Endothelial cell of umbilical vein (primary cell): ENCODE measurements at regions not wholly inside any gene's neighbourhood (a gene's known extent, or its start where the extent isn't known, plus 50 kb on each side); places are given as distances from the start of the nearest gene placed in this dataset.

ENCODE experiments used
- BruUV-seq: library from RNA; stranded (reverse); fragments of 400-500 nt; replicated peaks from 2 replicates; lab custom pipeline; 2021; lab: Mats Ljungman, UMichigan
- CTCF ChIA-PET: fragments of 300-600, 350-600 bp; sonication (Branson Sonifier 250); formaldehyde crosslinking; loops from one replicate; lab custom pipeline; 2021; ENCODE audit warnings: antibody characterized with exemption, inconsistent platforms; lab: Charles Lee
- POLR2A ChIA-PET: fragments of 300-600, 350-600 bp; sonication (Branson Sonifier 250); formaldehyde crosslinking; loops from one replicate; lab custom pipeline; 2021; ENCODE audit warnings: antibody characterized with exemption, inconsistent platforms; lab: Charles Lee
- DNase-seq: peaks from one replicate; pipeline ENCODE4 v3.0.0-alpha.2; 2011; ENCODE audit warnings: low read depth, low spot score
- FAIRE-seq: peaks from 2 replicates; lab custom pipeline; 2011; peaks lifted over from hg19 to GRCh38; lab: Jason Lieb, UNC
- H2AFZ ChIP-seq: 2 replicates; pipeline ENCODE4 v1.6.0; 2012; ENCODE audit warnings: low read depth, low read length, control low read depth, inconsistent platforms
- H3K27ac ChIP-seq: 2 replicates; pipeline ENCODE4 v1.5.1; 2011; ENCODE audit warnings: low read depth, mild to moderate bottlenecking, control low read depth, low read length, moderate library complexity; ENCODE audit not compliant: insufficient read depth
- H3K27me3 ChIP-seq, 2 experiments: 2 replicates each; pipeline versions ENCODE4 v1.6.0 to v1.6.1; 2011; ENCODE audit warnings: low read length in 2 of 2, mixed read lengths in 1 of 2; ENCODE audit not compliant: control insufficient read depth in 2 of 2, insufficient read depth in 2 of 2
- H3K36me3 ChIP-seq, 2 experiments: 2 replicates in 1 of 2; 3 replicates in 1 of 2; pipeline ENCODE4 v1.5.1; 2011; ENCODE audit warnings: low read length in 2 of 2, mild to moderate bottlenecking in 1 of 2, moderate library complexity in 1 of 2; ENCODE audit not compliant: control insufficient read depth in 2 of 2, insufficient read depth in 2 of 2; ENCODE audit errors: extremely low read depth in 1 of 2
- H3K4me1 ChIP-seq: 3 replicates; pipeline ENCODE4 v1.5.1; 2011; ENCODE audit warnings: mild to moderate bottlenecking, low read length; ENCODE audit not compliant: control insufficient read depth, insufficient read depth; ENCODE audit errors: extremely low read depth
- H3K4me2 ChIP-seq: 2 replicates; pipeline ENCODE4 v1.6.1; 2011; ENCODE audit warnings: low read length, control low read depth, mixed read lengths; ENCODE audit not compliant: insufficient read depth
- H3K4me3 ChIP-seq, 3 experiments: fragments of 200-600 bp in 1 of 3; sonication (generic), shearing (Covaris generic) in 1 of 3; replicated peaks in 1 of 3; 2 replicates each; pipeline ENCODE4 v1.5.1; 2011 to 2016; ENCODE audit warnings: control low read depth in 3 of 3, low read length in 3 of 3, mild to moderate bottlenecking in 2 of 3, inconsistent platforms in 1 of 3, low read depth in 1 of 3, moderate library complexity in 1 of 3; ENCODE audit not compliant: insufficient read depth in 1 of 3
- H3K79me2 ChIP-seq: 2 replicates; pipeline ENCODE4 v1.6.0; 2012; ENCODE audit warnings: low read length, inconsistent platforms; ENCODE audit not compliant: control insufficient read depth, insufficient read depth
- H3K9ac ChIP-seq: replicated peaks from 2 replicates; pipeline ENCODE3; 2011; ENCODE audit warnings: low read length, control low read depth; ENCODE audit not compliant: insufficient read depth; ENCODE audit errors: extremely low read depth
- H3K9me1 ChIP-seq: replicated peaks from 3 replicates; pipeline ENCODE4 v1.6.0; 2011; ENCODE audit warnings: mild to moderate bottlenecking, low read length; ENCODE audit not compliant: control insufficient read depth, insufficient read depth; ENCODE audit errors: extremely low read depth
- H3K9me3 ChIP-seq: replicated peaks from 2 replicates; pipeline ENCODE4 v1.5.1; 2012; ENCODE audit warnings: low read length, inconsistent platforms; ENCODE audit not compliant: control insufficient read depth, insufficient read depth
- H4K20me1 ChIP-seq: replicated peaks from 2 replicates; pipeline ENCODE3; 2011; ENCODE audit warnings: mild to moderate bottlenecking, low read length; ENCODE audit not compliant: control insufficient read depth, insufficient read depth; ENCODE audit errors: extremely low read depth
- CTCF ChIP-seq, 2 donors: IDR thresholded peaks; 1 replicate in 1 of 2; 2 replicates in 1 of 2; pipeline ENCODE4 v1.5.1; 2011; ENCODE audit warnings: low read length in 2 of 2, mild to moderate bottlenecking in 2 of 2, moderate library complexity in 2 of 2, control low read depth in 1 of 2, inconsistent platforms in 1 of 2, low read depth in 1 of 2; ENCODE audit not compliant: insufficient read depth in 1 of 2; ENCODE audit errors: extremely low read depth in 1 of 2
- EZH2 ChIP-seq: IDR thresholded peaks from 2 replicates; pipeline ENCODE4 v1.6.1; 2012; ENCODE audit warnings: borderline replicate concordance, low read depth, mild to moderate bottlenecking, moderate library complexity, low read length, inconsistent platforms; ENCODE audit not compliant: severe bottlenecking
- FOS ChIP-seq: IDR thresholded peaks from 2 replicates; pipeline ENCODE4 v1.6.1; 2011; ENCODE audit warnings: mild to moderate bottlenecking, low read length, moderate library complexity, borderline replicate concordance; ENCODE audit not compliant: insufficient read depth
- GATA2 ChIP-seq: IDR thresholded peaks from 2 replicates; pipeline ENCODE4 v1.7.0; 2011; ENCODE audit warnings: low read depth, mild to moderate bottlenecking, moderate library complexity, mixed read lengths, low read length; ENCODE audit not compliant: insufficient read length, insufficient read depth
- JUN ChIP-seq: IDR thresholded peaks from 2 replicates; pipeline ENCODE4 v1.6.1; 2011; ENCODE audit warnings: borderline replicate concordance, low read depth; ENCODE audit not compliant: insufficient read length, insufficient read depth
- MAX ChIP-seq: IDR thresholded peaks from 2 replicates; pipeline ENCODE4 v1.6.1; 2011; ENCODE audit not compliant: insufficient read depth, insufficient read length
- MYC ChIP-seq: IDR thresholded peaks from one replicate; pipeline ENCODE4 v1.6.1; 2011; ENCODE audit warnings: mild to moderate bottlenecking, low read depth, low read length
- POLR2A ChIP-seq: IDR thresholded peaks from 2 replicates; pipeline ENCODE4 v1.6.1; 2012; ENCODE audit warnings: low read depth, mild to moderate bottlenecking, control low read depth, low read length
- POLR2AphosphoS5 ChIP-seq: IDR thresholded peaks from 2 replicates; pipeline ENCODE4 v1.6.1; 2012; ENCODE audit warnings: low read depth, mild to moderate bottlenecking, control low read depth, low read length, moderate library complexity; ENCODE audit not compliant: insufficient read depth
- dilution Hi-C: fragments of 300-500 bp; cut with MboI; formaldehyde crosslinking; loops from one replicate; pipeline ENCODE4 v1.15.0; 2019; ENCODE audit warnings: low sequenced_read_pairs; ENCODE audit not compliant: extremely low pct_ligation_motif_present
- intact Hi-C: fragments of 100-400 bp; cut with micrococcal nuclease; formaldehyde crosslinking; loops from one replicate; pipeline ENCODE4 v1.10.0; 2022

DNA sequence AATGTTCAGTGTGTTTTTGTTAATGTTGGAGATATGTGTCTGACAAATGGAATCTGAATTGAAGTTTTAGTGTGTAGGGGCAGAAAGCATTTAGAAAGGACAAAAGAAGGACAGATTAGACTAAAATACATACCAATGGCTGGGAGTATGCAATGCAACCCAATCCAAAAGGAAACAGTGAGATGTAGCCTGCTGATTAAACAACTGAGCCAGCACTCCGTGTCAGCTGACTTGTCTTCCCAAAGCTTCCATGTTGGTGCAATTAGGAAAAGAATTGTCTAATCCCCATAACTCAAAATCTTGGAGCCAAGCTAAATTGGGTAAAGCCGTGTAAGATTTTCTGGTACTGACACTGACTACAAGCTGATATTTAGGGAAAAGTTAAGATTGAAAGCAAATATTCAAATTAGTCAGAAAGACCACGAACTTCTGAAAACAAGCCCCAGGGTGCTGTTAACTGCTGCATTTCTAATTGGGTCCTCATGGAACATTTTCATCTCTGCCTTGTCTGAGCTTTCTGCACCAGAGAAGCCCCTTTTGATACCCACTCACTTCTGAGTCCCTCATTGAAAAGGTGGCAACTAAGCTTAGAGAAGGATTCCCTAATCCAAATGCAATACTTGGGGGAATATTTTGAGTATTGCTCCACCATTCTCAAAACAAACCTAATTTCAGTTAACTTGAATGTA, 109.1 kb downstream of the DAD1 start:
- CTCF ChIA-PET, result interaction anchor here (1.0 to 1.4 kb wide), 3 partner anchors 8 to 92 kb away, joined by 3 to 5 read pairs (median 4); no protein-coding TSS in a partner anchor
- H3K9me1 ChIP-seq, result no peaks in the 10 kb centered on the region
- DNase-seq (no peak), FAIRE-seq (no peak)
- H3K9me3 ChIP-seq, result no peaks in the 10 kb centered on the region
- POLR2A ChIA-PET, result no interaction called here
- H3K79me2 ChIP-seq, result no peaks in the 10 kb centered on the region
- no peaks in the 10 kb centered on the region for H4K20me1 ChIP-seq
- TF ChIP-seq POLR2A (no peak), EZH2 (no peak), FOS (no peak), MAX (no peak), CTCF (IDR thresholded peaks at IDR 0.05; ENCODE audit: extremely low read depth in 1 of 2, insufficient read depth in 1 of 2, low read depth in 1 of 2, low read length in 2 of 2) (no peak), GATA2 (no peak), JUN (no peak), MYC (no peak), POLR2AphosphoS5 (no peak)
- dilution Hi-C loops, result no loop called here
- H3K4me2 ChIP-seq, result no peak overlapping the region
- H2AFZ ChIP-seq, result no peak overlapping the region
- H3K36me3 ChIP-seq, result no peaks in the 10 kb centered on the region
- no TSS peak for BruUV-seq
- no peak overlapping the region for H3K4me3 ChIP-seq
- peaks cover 3 to 30% of the 10 kb centered on the region in 2 experiments for H3K27me3 ChIP-seq
- peaks cover 11% of the 10 kb centered on the region for H3K4me1 ChIP-seq
- intact Hi-C loops, result loop anchor here (10.0 kb wide), 1 partner anchor 375 kb away; no protein-coding TSS in a partner anchor
- H3K27ac ChIP-seq, result no peak overlapping the region
- H3K9ac ChIP-seq, result no peak overlapping the region
